DND-41 (cell line): ENCODE measurements at regions not wholly inside any gene's neighbourhood (a gene's known extent, or its start where the extent isn't known, plus 50 kb on each side); places are given as distances from the start of the nearest gene placed in this dataset.

Experiments
- CTCF ChIP-seq: IDR thresholded peaks from 2 replicates; pipeline ENCODE4 v1.5.1; 2012; ENCODE audit warnings: borderline replicate concordance, low read length, moderate library complexity, mild to moderate bottlenecking; ENCODE audit not compliant: poor library complexity, severe bottlenecking; ENCODE audit errors: extremely low read depth
- EZH2 ChIP-seq: IDR thresholded peaks from 3 replicates; pipeline ENCODE4 v1.6.1; 2012; ENCODE audit warnings: borderline replicate concordance, low read depth, mild to moderate bottlenecking, moderate library complexity, low read length, inconsistent platforms; ENCODE audit not compliant: severe bottlenecking

GRCh38 chr4:85233516-85233915 is 241.4 kb upstream of the ARHGAP24 start:
- TF ChIP-seq EZH2, result no peak
- TF ChIP-seq CTCF, result no peak
